ENCODE measurements at regions not wholly inside any gene's neighbourhood (a gene's known extent, or its start where the extent isn't known, plus 50 kb on each side); places are given as distances from the start of the nearest gene placed in this dataset.
"Not testable (repeated sequence)": the region's sequence is repeated elsewhere in the genome, so short reads cannot be mapped to it uniquely, and the experiment has no call there.

DNA sequence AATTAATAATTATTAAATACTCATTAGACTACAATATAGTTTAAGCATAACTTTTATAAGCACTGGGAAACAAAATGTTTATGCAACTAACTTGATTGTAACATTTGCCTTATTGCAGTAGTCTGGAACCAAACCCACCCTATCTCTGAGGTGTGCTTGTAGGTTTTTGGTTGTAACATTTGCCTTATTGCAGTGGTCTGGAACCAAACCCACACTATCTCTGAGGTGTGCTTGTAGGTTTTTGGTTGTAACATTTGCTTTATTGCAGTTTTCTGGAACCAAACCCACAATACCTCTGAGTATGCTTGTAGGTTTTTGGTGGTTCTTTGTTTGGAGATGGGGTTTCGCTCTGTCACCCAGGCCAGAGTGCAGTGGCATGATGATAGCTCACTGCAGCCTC, 1376.4 kb upstream of the DEFB115 start:
- not testable (repeated sequence) for DNase-seq (ENCODE audit: low read depth in 2 of 2)

DNA sequence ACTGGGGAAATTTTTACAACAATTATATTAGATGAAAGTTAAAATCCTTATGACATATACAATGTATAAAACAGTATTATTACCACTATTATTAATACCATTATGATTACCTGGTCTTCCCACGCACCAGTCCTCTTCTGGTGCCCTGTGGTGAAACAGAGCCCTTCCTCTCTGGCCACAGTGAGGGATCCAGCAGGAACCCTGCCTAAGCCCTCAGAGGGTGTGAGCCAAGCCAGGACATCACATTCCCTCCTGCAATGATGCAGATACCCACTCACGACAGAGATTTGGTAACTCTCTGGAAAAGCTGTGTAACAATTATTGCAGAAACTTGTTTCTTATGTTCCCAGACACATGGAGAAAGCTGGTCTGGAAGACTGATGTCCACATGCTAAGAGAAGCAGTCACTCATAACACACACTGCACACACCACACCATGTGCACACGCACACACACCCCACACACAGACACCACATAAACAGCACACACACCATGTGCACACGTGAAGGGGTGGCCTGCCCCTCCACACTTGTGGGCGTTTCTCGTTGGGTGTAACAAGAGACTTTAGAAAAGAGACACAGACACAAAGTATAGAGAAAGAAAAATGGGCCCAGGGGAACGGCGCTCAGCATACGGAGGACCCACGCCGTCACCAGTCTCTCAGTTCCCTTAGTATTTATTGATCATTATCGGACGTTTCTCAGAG, 1373.8 kb upstream of the DEFB115 start:
- DNase-seq (ENCODE audit: low read depth in 2 of 2) = not testable (repeated sequence)

DNA sequence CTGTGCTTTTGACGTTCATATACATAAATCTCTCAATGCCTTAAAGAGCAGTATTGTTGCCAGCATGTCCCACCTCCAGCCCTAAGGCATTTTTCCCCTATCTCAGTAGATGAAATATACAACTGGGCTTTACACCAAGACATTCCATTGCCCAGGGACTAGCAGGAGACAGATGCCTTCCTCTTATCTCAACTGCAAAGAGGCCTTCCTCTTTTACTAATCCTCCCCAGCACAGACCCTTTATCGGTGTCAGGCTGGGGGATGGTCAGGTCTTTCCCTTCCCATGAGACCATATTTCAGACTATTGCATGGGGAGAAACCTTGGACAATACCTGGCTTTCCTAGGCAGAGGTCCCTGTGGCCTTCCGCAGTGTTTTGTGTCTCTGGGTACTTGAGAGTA, 1373.1 kb upstream of the DEFB115 start:
- DNase-seq (ENCODE audit: low read depth in 2 of 2) = not testable (repeated sequence)

DNA sequence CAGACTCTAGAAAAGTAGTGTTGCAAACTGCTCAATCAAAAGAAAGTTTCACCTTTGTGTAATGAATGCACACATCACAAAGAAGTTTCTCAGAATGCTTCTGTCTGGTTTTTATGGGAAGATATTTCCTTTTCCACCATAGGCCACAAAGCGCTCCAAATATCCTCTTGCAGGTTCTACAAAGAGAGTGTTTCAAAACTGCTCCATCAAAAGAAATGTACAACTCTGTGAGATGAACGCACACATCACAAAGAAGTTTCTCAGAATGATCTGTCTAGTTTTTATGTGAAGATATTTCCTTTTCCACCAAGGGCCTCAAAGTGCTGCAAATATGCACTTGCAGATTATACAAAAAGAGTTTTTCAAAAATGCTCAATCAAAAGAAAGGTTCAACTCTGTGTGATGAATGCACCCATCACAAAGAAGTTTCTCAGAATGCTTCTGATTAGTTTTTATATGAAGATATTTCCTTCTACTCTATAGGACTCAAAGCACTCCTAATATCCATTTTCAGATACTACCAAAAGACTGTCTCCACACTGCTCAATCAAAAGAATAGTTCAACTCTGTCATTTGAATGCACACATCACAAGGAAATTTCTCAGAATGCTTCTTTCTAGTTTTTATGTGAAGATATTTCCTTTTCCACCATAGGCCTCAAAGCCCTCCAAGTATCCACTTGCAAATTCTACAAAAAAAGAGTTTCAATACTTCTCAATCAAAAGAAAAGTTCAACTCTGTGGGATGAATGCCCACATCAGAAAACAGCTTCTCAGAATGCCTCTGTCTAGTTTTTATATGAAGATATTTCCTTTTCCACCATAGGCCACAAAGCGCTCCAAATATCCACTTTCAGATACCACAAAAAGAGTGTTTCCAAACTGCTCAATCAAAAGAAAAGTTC, 1371.9 kb upstream of the DEFB115 start:
- not testable (repeated sequence) for DNase-seq (ENCODE audit: low read depth in 2 of 2)

DNA sequence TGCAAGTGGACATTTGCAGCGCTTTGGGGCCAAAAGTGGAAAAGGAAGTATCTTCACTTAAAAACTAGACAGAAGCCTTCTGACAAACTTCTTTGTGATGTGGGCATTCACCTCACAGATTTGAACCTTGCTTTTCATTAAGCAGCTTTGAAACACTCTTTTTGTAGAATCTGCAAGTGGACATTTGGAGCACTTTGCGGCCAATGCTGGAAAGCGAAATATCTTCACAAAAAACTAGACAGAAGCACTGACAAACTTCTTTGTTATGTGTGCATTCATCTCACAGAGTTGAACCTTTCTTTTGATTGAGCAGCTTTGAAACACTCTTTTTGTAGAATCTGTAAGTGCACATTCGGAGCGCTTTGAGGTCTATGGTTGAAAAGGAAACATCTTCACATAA, 1365.9 kb upstream of the DEFB115 start:
- DNase-seq (ENCODE audit: low read depth in 2 of 2) = not testable (repeated sequence)
